ENCODE measurements at regions not wholly inside any gene's neighbourhood (a gene's known extent, or its start where the extent isn't known, plus 50 kb on each side); places are given as distances from the start of the nearest gene placed in this dataset.

GRCh38 chr6:43846556-43846955 is 76.5 kb downstream of the VEGFA start:
- Histone ChIP-seq H3K36me3 (replicated peaks; ENCODE audit: insufficient read depth, low read depth) (no peaks in the 10 kb centered on the region), H3K4me2 (no peak overlapping the region), H3K27ac (no peak overlapping the region), H3K4me3 (no peak overlapping the region), H3K9me3 (ENCODE audit: low read depth) (no peaks in the 10 kb centered on the region), H4K20me1 (ENCODE audit: insufficient read depth, poor library complexity, severe bottlenecking) (no peaks in the 10 kb centered on the region), H3K9me2 (replicated peaks; ENCODE audit: insufficient read depth) (no peaks in the 10 kb centered on the region), H3K27me3 (no peaks in the 10 kb centered on the region), H2AFZ (no peak overlapping the region), H3K4me1 (ENCODE audit: insufficient read depth) (peaks cover 24% of the 10 kb centered on the region), H3K79me2 (no peaks in the 10 kb centered on the region)
- TF ChIP-seq EZH2phosphoT487 (IDR thresholded peaks at IDR 0.05; ENCODE audit: low read depth, severe bottlenecking, unreplicated experiment) = no peak
- no peak for TF ChIP-seq EZH2 (IDR thresholded peaks at IDR 0.05; ENCODE audit: borderline replicate concordance)
- TF ChIP-seq CTCF (IDR thresholded peaks at IDR 0.05; ENCODE audit: poor library complexity) = no peak
- DNase-seq (ENCODE audit: low spot score) = no peak
- 58% methylated on average over 8 of the region's 8 CpGs for WGBS (ENCODE audit: low lambda C conversion rate, missing lambda C conversion rate)

- 79% methylated on average over 3 of the region's 3 CpGs for whole genome bisulfite sequencing (ENCODE audit: low lambda C conversion rate, missing lambda C conversion rate)
- no peak for DNase-seq (ENCODE audit: low spot score)
- TF ChIP-seq EZH2 (IDR thresholded peaks at IDR 0.05; ENCODE audit: borderline replicate concordance) (no peak), EZH2phosphoT487 (IDR thresholded peaks at IDR 0.05; ENCODE audit: low read depth, severe bottlenecking, unreplicated experiment) (no peak), CTCF (IDR thresholded peaks at IDR 0.05; ENCODE audit: poor library complexity) (no peak)
- Histone ChIP-seq H3K4me1 (ENCODE audit: insufficient read depth) (peaks cover 15% of the 10 kb centered on the region), H3K36me3 (replicated peaks; ENCODE audit: insufficient read depth, low read depth) (no peaks in the 10 kb centered on the region), H3K4me3 (no peak overlapping the region), H3K9me3 (ENCODE audit: low read depth) (no peaks in the 10 kb centered on the region), H3K4me2 (no peak overlapping the region), H3K27me3 (no peaks in the 10 kb centered on the region), H4K20me1 (ENCODE audit: insufficient read depth, poor library complexity, severe bottlenecking) (no peaks in the 10 kb centered on the region), H3K27ac (no peak overlapping the region), H3K9me2 (replicated peaks; ENCODE audit: insufficient read depth) (no peaks in the 10 kb centered on the region), H3K79me2 (no peaks in the 10 kb centered on the region), H2AFZ (no peak overlapping the region)
Measured at GRCh38 chr6:43845646-43846045, 75.6 kb downstream of the VEGFA start.

- DNase-seq (ENCODE audit: low spot score) = no peak
- no peaks in the 10 kb centered on the region for H3K9me3 ChIP-seq (ENCODE audit: low read depth)
- no peaks in the 10 kb centered on the region for H3K79me2 ChIP-seq
- no peak overlapping the region for H3K4me2 ChIP-seq
- H3K9me2 ChIP-seq (replicated peaks; ENCODE audit: insufficient read depth) = no peaks in the 10 kb centered on the region
- no peaks in the 10 kb centered on the region for H4K20me1 ChIP-seq (ENCODE audit: insufficient read depth, poor library complexity, severe bottlenecking)
- TF ChIP-seq EZH2 (IDR thresholded peaks at IDR 0.05; ENCODE audit: borderline replicate concordance) = no peak
- no peak for TF ChIP-seq CTCF (IDR thresholded peaks at IDR 0.05; ENCODE audit: poor library complexity)
- no peak for TF ChIP-seq EZH2phosphoT487 (IDR thresholded peaks at IDR 0.05; ENCODE audit: low read depth, severe bottlenecking, unreplicated experiment)
- peaks cover 4% of the 10 kb centered on the region for H3K4me1 ChIP-seq (ENCODE audit: insufficient read depth)
- WGBS (ENCODE audit: low lambda C conversion rate, missing lambda C conversion rate) = 97% methylated on average over 4 of the region's 4 CpGs
- peak overlapping the region; percentile 57 for H3K27ac ChIP-seq
- no peaks in the 10 kb centered on the region for H3K36me3 ChIP-seq (replicated peaks; ENCODE audit: insufficient read depth, low read depth)
- no peak overlapping the region for H2AFZ ChIP-seq
- H3K27me3 ChIP-seq = no peaks in the 10 kb centered on the region
- H3K4me3 ChIP-seq = no peak overlapping the region
Measured at GRCh38 chr6:43843669-43844171, 73.7 kb downstream of the VEGFA start.

Measured in hepatocyte (in vitro differentiated cells).